Cardiac muscle cell (in vitro differentiated cells and primary cell): ENCODE measurements at regions not wholly inside any gene's neighbourhood (a gene's known extent, or its start where the extent isn't known, plus 50 kb on each side); places are given as distances from the start of the nearest gene placed in this dataset.
A peak's percentile ranks its signal among the peaks of the same experiment; 100 is the strongest.
"Not testable (repeated sequence)": the region's sequence is repeated elsewhere in the genome, so short reads cannot be mapped to it uniquely, and the experiment has no call there.

Experiments
- DNase-seq, 2 donors: peaks; one replicate each; pipeline versions ENCODE4 v3.0.0 to v3.0.0-alpha.2; 2010 to 2017; ENCODE audit warnings: low read depth in 1 of 2, low spot score in 1 of 2
- H3K27ac ChIP-seq: fragments of 200-600 bp; sonication (generic); 2 replicates; pipeline ENCODE4 v1.5.1; 2016
- H3K27me3 ChIP-seq: fragments of 200-600 bp; sonication (generic); 2 replicates; pipeline ENCODE4 v1.6.0; 2016; ENCODE audit warnings: control low read depth
- H3K36me3 ChIP-seq: fragments of 200-600 bp; sonication (generic); 2 replicates; pipeline ENCODE4 v1.5.1; 2016; ENCODE audit warnings: control low read depth
- H3K4me1 ChIP-seq: fragments of 200-600 bp; sonication (generic); 2 replicates; pipeline ENCODE4 v1.8.1; 2017; ENCODE audit warnings: low read depth, mild to moderate bottlenecking, mixed run types
- H3K4me3 ChIP-seq: fragments of 200-600 bp; sonication (generic); 2 replicates; pipeline ENCODE4 v1.5.1; 2016; ENCODE audit warnings: mild to moderate bottlenecking
- H3K9me3 ChIP-seq: fragments of 200-600 bp; sonication (generic); 2 replicates; pipeline ENCODE4 v1.5.1; 2017; ENCODE audit warnings: low read depth, mild to moderate bottlenecking, control low read depth
- CTCF ChIP-seq: IDR thresholded peaks from 2 replicates; pipeline ENCODE4 v1.5.1; 2012; ENCODE audit warnings: low read depth, mild to moderate bottlenecking, low read length

DNA sequence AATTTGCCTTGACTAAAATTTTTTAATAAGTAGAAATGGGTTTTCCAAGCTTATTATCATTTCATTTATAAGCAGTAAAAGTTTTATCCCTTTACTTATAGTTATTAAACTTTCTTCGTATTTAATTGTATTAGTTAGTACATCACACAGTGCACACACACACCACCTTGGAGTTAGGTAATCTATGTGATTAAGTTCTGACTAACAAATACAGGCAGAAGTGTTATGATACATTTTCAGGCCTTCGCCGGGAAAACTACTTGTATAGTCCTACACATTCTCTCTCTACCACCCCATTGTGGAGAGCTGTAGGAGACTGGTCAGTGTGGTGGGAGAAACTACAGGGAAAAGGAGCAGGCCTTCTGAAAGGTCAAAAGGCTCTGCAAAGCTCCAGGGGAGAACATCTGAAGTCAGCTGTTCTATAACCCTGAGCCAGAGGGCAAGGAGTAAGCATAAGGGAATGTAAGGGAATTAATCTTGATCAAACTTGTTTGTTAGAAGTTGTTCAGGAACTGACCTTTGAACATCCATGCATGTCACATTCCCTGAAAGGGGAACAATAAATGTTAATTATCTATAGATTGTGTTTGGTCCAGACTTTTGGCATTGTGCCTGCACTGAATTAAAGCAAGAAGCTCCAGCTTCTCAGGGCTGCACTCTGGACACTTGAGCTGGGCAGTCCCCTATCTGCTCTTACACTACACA, 231.7 kb downstream of the FSIP2 start:
- no peaks in the 10 kb centered on the region for H3K27me3 ChIP-seq
- H3K4me3 ChIP-seq, result no peak overlapping the region
- DNase-seq, result no peak
- no peaks in the 10 kb centered on the region for H3K36me3 ChIP-seq
- H3K9me3 ChIP-seq, result no peaks in the 10 kb centered on the region
- no peak overlapping the region for H3K27ac ChIP-seq
- no peaks in the 10 kb centered on the region for H3K4me1 ChIP-seq
- no peak for TF ChIP-seq CTCF

GRCh38 chr2:185978634-185979407, 240.2 kb downstream of the FSIP2 start:
- no peaks in the 10 kb centered on the region for H3K36me3 ChIP-seq
- no peak for TF ChIP-seq CTCF
- no peak for DNase-seq
- H3K27me3 ChIP-seq, result no peaks in the 10 kb centered on the region
- no peak overlapping the region for H3K27ac ChIP-seq
- H3K4me1 ChIP-seq, result no peaks in the 10 kb centered on the region
- H3K4me3 ChIP-seq, result no peak overlapping the region
- no peaks in the 10 kb centered on the region for H3K9me3 ChIP-seq

- Histone ChIP-seq H3K27ac (no peak overlapping the region), H3K4me3 (no peak overlapping the region), H3K4me1 (no peaks in the 10 kb centered on the region), H3K9me3 (no peaks in the 10 kb centered on the region), H3K27me3 (no peaks in the 10 kb centered on the region), H3K36me3 (no peaks in the 10 kb centered on the region)
- TF ChIP-seq CTCF, result no peak
- no peak for DNase-seq
Observed at GRCh38 chr2:185979546-185980071, 241.0 kb downstream of the FSIP2 start.

DNA sequence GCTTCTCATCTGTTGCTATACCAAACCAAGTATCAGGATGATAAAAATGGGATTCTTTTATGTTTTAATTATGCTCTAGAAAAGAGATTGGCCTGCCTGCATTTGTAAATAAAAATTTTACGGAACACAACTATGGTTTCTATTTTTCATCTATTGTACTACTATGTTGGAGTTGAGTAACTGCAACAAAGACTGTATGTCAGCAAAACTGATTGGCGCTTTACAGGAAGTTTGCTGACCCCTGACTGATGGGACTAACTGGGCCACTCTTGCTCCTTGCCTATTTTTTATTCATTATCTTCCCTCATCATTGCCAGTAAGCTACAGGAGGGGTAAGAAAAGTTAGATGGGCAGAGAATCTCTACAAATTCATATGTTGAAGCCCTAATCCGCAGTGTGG, 242.3 kb downstream of the FSIP2 start:
- DNase-seq, result no peak

GRCh38 chr2:185984670-185985069, 246.1 kb downstream of the FSIP2 start:
- DNase-seq, result peak in 1 of 2 donors; percentile 14
- no peaks in the 10 kb centered on the region for H3K4me1 ChIP-seq
- no peaks in the 10 kb centered on the region for H3K27me3 ChIP-seq
- no peak overlapping the region for H3K4me3 ChIP-seq
- no peaks in the 10 kb centered on the region for H3K36me3 ChIP-seq
- no peaks in the 10 kb centered on the region for H3K9me3 ChIP-seq
- H3K27ac ChIP-seq, result no peak overlapping the region
- TF ChIP-seq CTCF, result no peak

More for the DNA sequence above, 242.3 kb downstream of the FSIP2 start:
- Histone ChIP-seq H3K27me3 (no peaks in the 10 kb centered on the region), H3K4me3 (no peak overlapping the region), H3K9me3 (no peaks in the 10 kb centered on the region), H3K27ac (no peak overlapping the region), H3K36me3 (no peaks in the 10 kb centered on the region), H3K4me1 (no peaks in the 10 kb centered on the region)
- no peak for TF ChIP-seq CTCF

GRCh38 chr2:185988907-185989306, 250.3 kb downstream of the FSIP2 start:
- H3K4me3 ChIP-seq, H3K4me1 ChIP-seq, H3K36me3 ChIP-seq, H3K9me3 ChIP-seq, DNase-seq, H3K27me3 ChIP-seq, H3K27ac ChIP-seq: not testable (repeated sequence)
